ENCODE measurements at regions not wholly inside any gene's neighbourhood (a gene's known extent, or its start where the extent isn't known, plus 50 kb on each side); places are given as distances from the start of the nearest gene placed in this dataset.

DNA sequence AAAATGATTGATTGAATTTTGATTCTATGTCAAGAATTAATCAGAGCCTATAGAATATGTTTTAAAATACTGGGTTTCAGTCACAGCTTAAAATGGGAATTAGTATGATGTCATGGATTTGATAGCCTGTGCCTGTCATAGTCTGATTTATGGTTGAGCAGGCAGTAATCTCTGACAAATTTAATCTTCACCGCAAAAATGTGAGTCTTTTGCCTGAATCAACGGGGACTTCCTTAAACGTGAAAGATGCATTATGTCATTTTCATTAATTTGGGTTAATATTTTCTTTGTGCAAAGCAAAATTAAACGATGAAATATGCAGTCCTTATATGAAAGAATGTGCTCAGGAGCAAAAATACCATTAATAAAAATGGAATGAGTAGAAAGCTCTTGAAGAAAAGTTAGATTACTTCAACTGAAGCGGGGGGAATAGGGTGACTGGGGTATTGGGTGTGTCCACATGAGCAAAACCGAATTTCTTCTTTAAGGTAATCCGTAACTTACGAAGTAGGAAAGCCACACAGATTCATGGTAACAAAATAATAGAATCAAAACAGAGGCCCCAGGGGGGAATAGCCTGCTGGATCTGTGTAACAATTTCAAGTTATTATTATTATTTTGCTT is 339.6 kb upstream of the NOX3 start:
- no peak for TF ChIP-seq CTCF (IDR thresholded peaks at IDR 0.05)
- TF ChIP-seq POLR2A (IDR thresholded peaks at IDR 0.05), result no peak
- no peak for TF ChIP-seq POLR2AphosphoS5 (IDR thresholded peaks at IDR 0.05)

Data from prostate gland (tissue), 2 donors.